GM12878 (cell line): ENCODE measurements at regions not wholly inside any gene's neighbourhood (a gene's known extent, or its start where the extent isn't known, plus 50 kb on each side); places are given as distances from the start of the nearest gene placed in this dataset.

ENCODE experiments used
- ATF2 ChIP-seq: IDR thresholded peaks from 2 replicates; pipeline ENCODE4 v1.6.1; 2012; ENCODE audit warnings: low read length, inconsistent platforms
- ATF3 ChIP-seq: IDR thresholded peaks from 2 replicates; pipeline ENCODE4 v1.6.1; 2011; ENCODE audit warnings: low read depth, mild to moderate bottlenecking, low read length, moderate library complexity, borderline replicate concordance; ENCODE audit errors: extremely low read depth
- CHD2 ChIP-seq: IDR thresholded peaks from 2 replicates; pipeline ENCODE4 v1.6.1; 2011; ENCODE audit warnings: low read depth, low read length, improper control_type of control experiment, borderline replicate concordance
- CREB1 ChIP-seq: IDR thresholded peaks from 2 replicates; pipeline ENCODE4 v1.6.1; 2012; ENCODE audit warnings: low read depth, mild to moderate bottlenecking, inconsistent platforms
- GABPA ChIP-seq: IDR thresholded peaks from 2 replicates; pipeline ENCODE4 v1.6.1; 2014; ENCODE audit warnings: antibody characterized with exemption, low read depth, mild to moderate bottlenecking, inconsistent platforms
- HCFC1 ChIP-seq: fragments of 150-350 bp; IDR thresholded peaks from 2 replicates; pipeline ENCODE4 v1.6.1; 2014; ENCODE audit warnings: low read length
- HSF1 ChIP-seq: fragments of 150-350 bp; IDR thresholded peaks from 2 replicates; pipeline ENCODE4 v1.6.1; 2014; ENCODE audit warnings: mild to moderate bottlenecking, low read depth, low read length
- IRF5 ChIP-seq: fragments of 450-650 bp; IDR thresholded peaks from 2 replicates; pipeline ENCODE4 v1.6.1; 2017; ENCODE audit warnings: borderline replicate concordance
- KAT2A ChIP-seq: conservative IDR thresholded peaks from 2 replicates; pipeline ENCODE4 v1.6.1; 2011; ENCODE audit warnings: low read depth, low read length; ENCODE audit not compliant: control insufficient read depth
- MTA3 ChIP-seq: IDR thresholded peaks from 2 replicates; pipeline ENCODE4 v1.6.1; 2012; ENCODE audit warnings: low read length, inconsistent platforms, borderline replicate concordance
- MYC ChIP-seq: IDR thresholded peaks from 2 replicates; pipeline ENCODE4 v1.6.1; 2011; ENCODE audit warnings: mild to moderate bottlenecking, low read length, moderate library complexity, inconsistent platforms; ENCODE audit not compliant: insufficient read depth, insufficient replicate concordance, insufficient read length, severe bottlenecking
- NFYB ChIP-seq: IDR thresholded peaks from 2 replicates; pipeline ENCODE4 v1.6.1; 2011; ENCODE audit warnings: low read depth, mild to moderate bottlenecking, low read length, improper control_type of control experiment, moderate library complexity; ENCODE audit not compliant: insufficient read depth
- POLR2AphosphoS2 ChIP-seq: IDR thresholded peaks from 2 replicates; pipeline ENCODE4 v1.6.1; 2011; ENCODE audit warnings: low read depth, mild to moderate bottlenecking, low read length, improper control_type of control experiment, moderate library complexity
- RAD21 ChIP-seq: IDR thresholded peaks from 2 replicates; pipeline ENCODE4 v1.6.1; 2011; ENCODE audit warnings: mild to moderate bottlenecking, low read depth, low read length, moderate library complexity; ENCODE audit not compliant: insufficient read depth
- RAD51 ChIP-seq: fragments of 450-650 bp; IDR thresholded peaks from 2 replicates; pipeline ENCODE4 v1.6.1; 2016; ENCODE audit warnings: moderate library complexity, mild to moderate bottlenecking, inconsistent platforms
- RUNX3 ChIP-seq: IDR thresholded peaks from 2 replicates; pipeline ENCODE4 v1.6.1; 2012; ENCODE audit warnings: low read length, inconsistent platforms
- SP1 ChIP-seq: IDR thresholded peaks from one replicate; pipeline ENCODE4 v1.6.1; 2011; ENCODE audit warnings: low read depth, low read length
- SREBF1 ChIP-seq: IDR thresholded peaks from 2 replicates; pipeline ENCODE4 v1.6.1; 2012; ENCODE audit warnings: mild to moderate bottlenecking, low read length
- STAT1 ChIP-seq: fragments of 450-650 bp; conservative IDR thresholded peaks from 2 replicates; pipeline ENCODE4 v1.6.1; 2014; ENCODE audit warnings: antibody characterized with exemption, mild to moderate bottlenecking
- STAT3 ChIP-seq: IDR thresholded peaks from 2 replicates; pipeline ENCODE4 v1.6.1; 2011; ENCODE audit warnings: low read depth, low read length, improper control_type of control experiment
- TARDBP ChIP-seq: IDR thresholded peaks from 2 replicates; pipeline ENCODE4 v1.6.1; 2016; ENCODE audit warnings: borderline replicate concordance
- TCF7 ChIP-seq: IDR thresholded peaks from 2 replicates; pipeline ENCODE4 v1.6.1; 2014; ENCODE audit warnings: antibody characterized with exemption, borderline replicate concordance
- USF1 ChIP-seq: IDR thresholded peaks from 2 replicates; pipeline ENCODE4 v1.6.1; 2011; ENCODE audit warnings: borderline replicate concordance, low read depth, mild to moderate bottlenecking, moderate library complexity, mixed read lengths, low read length; ENCODE audit not compliant: insufficient read depth; ENCODE audit errors: extremely low read length
- ZSCAN29 ChIP-seq: fragments of 450-650 bp; IDR thresholded peaks from 2 replicates; pipeline ENCODE4 v1.6.1; 2017; ENCODE audit warnings: mild to moderate bottlenecking, moderate library complexity

GRCh38 chr13:50731400-50731799 is 112.1 kb downstream of the DLEU7 start (continued):
- TF ChIP-seq ATF3 (no peak), MTA3 (no peak), SP1 (peak; percentile 18), MYC (no peak), CHD2 (no peak), SREBF1 (no peak), POLR2AphosphoS2 (no peak), HSF1 (no peak), STAT3 (no peak), ZSCAN29 (no peak), ATF2 (no peak), TCF7 (no peak), GABPA (no peak), RAD51 (no peak), TARDBP (no peak), KAT2A (no peak), RAD21 (no peak), IRF5 (no peak), RUNX3 (peak; percentile 45; the same call in 1 of the 2 replicates), NFYB (no peak), HCFC1 (no peak), STAT1 (no peak), CREB1 (no peak), USF1 (no peak)
